WTC11 (cell line): ENCODE measurements at regions not wholly inside any gene's neighbourhood (a gene's known extent, or its start where the extent isn't known, plus 50 kb on each side); places are given as distances from the start of the nearest gene placed in this dataset.

ENCODE experiments used
- ATAC-seq: fragments of 200-7000 bp; cut with Tn5 transposase; 2 replicates; pipeline ENCODE4 v1.10.0; 2021; ENCODE audit warnings: mild to moderate bottlenecking, moderate library complexity
- CTCF ChIA-PET: fragments of 300-600 bp; sonication (Branson Sonifier 250); formaldehyde crosslinking; loops from one replicate; lab custom pipeline; 2021; ENCODE audit warnings: antibody characterized with exemption; lab: Charles Lee
- POLR2A ChIA-PET: fragments of 350-600 bp; sonication (Branson Sonifier 250); formaldehyde crosslinking; loops from one replicate; lab custom pipeline; 2021; ENCODE audit warnings: antibody characterized with exemption; lab: Charles Lee
- DNase-seq: peaks from one replicate; pipeline ENCODE4 v3.0.0; 2021; ENCODE audit warnings: low spot score
- H3K27ac Mint-ChIP-seq: 2 replicates; pipeline ENCODE4 v1.8.0; 2021; ENCODE audit warnings: mixed read lengths
- H3K27me3 Mint-ChIP-seq: 2 replicates; pipeline ENCODE4 v1.8.0; 2021; ENCODE audit warnings: low read depth, mild to moderate bottlenecking, moderate library complexity, mixed read lengths
- H3K36me3 Mint-ChIP-seq: 2 replicates; pipeline ENCODE4 v1.8.0; 2021; ENCODE audit warnings: mixed read lengths
- H3K4me1 Mint-ChIP-seq: 2 replicates; pipeline ENCODE4 v1.8.0; 2022; ENCODE audit warnings: mixed read lengths
- H3K4me3 Mint-ChIP-seq: 2 replicates; pipeline ENCODE4 v1.8.0; 2021; ENCODE audit warnings: mild to moderate bottlenecking, moderate library complexity, mixed read lengths
- H3K9me3 Mint-ChIP-seq: 2 replicates; pipeline ENCODE4 v1.8.0; 2021; ENCODE audit warnings: mixed read lengths
- AR ChIP-seq: fragments of 250-450 bp; sonication (Bioruptor Pico); IDR thresholded peaks from 2 replicates; pipeline ENCODE4 v1.9.0; 2021; ENCODE audit warnings: mild to moderate bottlenecking
- ATF6 ChIP-seq: sonication (generic); formaldehyde crosslinking; IDR thresholded peaks from 2 replicates; pipeline ENCODE4 v1.8.1; 2023; ENCODE audit warnings: mild to moderate bottlenecking, missing genetic modification reagents
- E2F4 ChIP-seq: sonication (generic); formaldehyde crosslinking; IDR thresholded peaks from 2 replicates; pipeline ENCODE4 v1.8.1; 2022; ENCODE audit warnings: low read depth, mild to moderate bottlenecking, moderate library complexity, missing genetic modification reagents, borderline replicate concordance
- E2F5 ChIP-seq: sonication (generic); formaldehyde crosslinking; IDR thresholded peaks from 2 replicates; pipeline ENCODE4 v1.8.1; 2022; ENCODE audit warnings: mild to moderate bottlenecking, moderate library complexity, missing genetic modification reagents
- HMGA2 ChIP-seq: fragments of 250-450 bp; sonication (Bioruptor Pico); IDR thresholded peaks from 2 replicates; pipeline ENCODE4 v1.4.0; 2021; ENCODE audit warnings: mild to moderate bottlenecking, moderate library complexity
- HMGXB4 ChIP-seq: sonication (generic); formaldehyde crosslinking; IDR thresholded peaks from 2 replicates; pipeline ENCODE4 v1.8.1; 2023; ENCODE audit warnings: mild to moderate bottlenecking, moderate library complexity, missing genetic modification reagents
- MYBL2 ChIP-seq: sonication (generic); formaldehyde crosslinking; IDR thresholded peaks from 2 replicates; pipeline ENCODE4 v1.8.1; 2023; ENCODE audit warnings: mild to moderate bottlenecking, moderate library complexity, missing genetic modification reagents
- PRRX2 ChIP-seq: fragments of 250-450 bp; sonication (Bioruptor Pico); IDR thresholded peaks from 2 replicates; pipeline ENCODE4 v1.8.0; 2021; ENCODE audit warnings: mild to moderate bottlenecking
- SMAD4 ChIP-seq: sonication (generic); formaldehyde crosslinking; IDR thresholded peaks from 2 replicates; pipeline ENCODE4 v1.8.0; 2022; ENCODE audit warnings: mild to moderate bottlenecking, missing genetic modification reagents
- TEAD1 ChIP-seq: sonication (generic); formaldehyde crosslinking; IDR thresholded peaks from 2 replicates; pipeline ENCODE4 v1.8.0; 2022; ENCODE audit warnings: mild to moderate bottlenecking, missing genetic modification reagents
- ZMAT4 ChIP-seq: fragments of 250-450 bp; sonication (Bioruptor Pico); IDR thresholded peaks from 2 replicates; pipeline ENCODE4 v1.9.0; 2021; ENCODE audit warnings: mild to moderate bottlenecking
- ZNF425 ChIP-seq: fragments of 250-450 bp; sonication (Bioruptor Pico); conservative IDR thresholded peaks from 2 replicates; pipeline ENCODE4 v1.9.0; 2021; ENCODE audit warnings: mild to moderate bottlenecking

- TF ChIP-seq ATF6 (CRISPR knock-in tag), result no peak
- TF ChIP-seq HMGXB4 (CRISPR knock-in tag), result no peak
- TF ChIP-seq ZMAT4, result no peak
- no peak for TF ChIP-seq TEAD1 (CRISPR knock-in tag)
Measured at GRCh38 chr7:93739424-93739823, 151.1 kb downstream of the TFPI2 start (continued).

GRCh38 chr7:93737953-93738352, 152.6 kb downstream of the TFPI2 start:
- H3K27me3 Mint-ChIP-seq, result no peaks in the 10 kb centered on the region
- CTCF ChIA-PET, result no interaction called here
- no peak for ATAC-seq

More at GRCh38 chr7:93737953-93738352, 152.6 kb downstream of the TFPI2 start:
- no peaks in the 10 kb centered on the region for H3K36me3 Mint-ChIP-seq
- H3K4me1 Mint-ChIP-seq, result no peaks in the 10 kb centered on the region
- DNase-seq, result no peak
- no peak overlapping the region for H3K4me3 Mint-ChIP-seq
- TF ChIP-seq E2F5 (CRISPR knock-in tag) (no peak), SMAD4 (no peak), AR (CRISPR knock-in tag) (no peak), ZNF425 (CRISPR knock-in tag) (no peak), E2F4 (CRISPR knock-in tag) (no peak), PRRX2 (CRISPR knock-in tag) (no peak), HMGA2 (CRISPR knock-in tag) (no peak), MYBL2 (CRISPR knock-in tag) (no peak)
- no peaks in the 10 kb centered on the region for H3K9me3 Mint-ChIP-seq
- POLR2A ChIA-PET, result no interaction called here
- no peak overlapping the region for H3K27ac Mint-ChIP-seq
